T47D (cell line): ENCODE measurements at regions not wholly inside any gene's neighbourhood (a gene's known extent, or its start where the extent isn't known, plus 50 kb on each side); places are given as distances from the start of the nearest gene placed in this dataset.

Experiments used
- DNase-seq, 2 experiments: peaks; one replicate each; pipeline versions ENCODE4 v3.0.0 to v3.0.0-alpha.2; 2011 to 2012; ENCODE audit warnings: low read depth in 1 of 2, low spot score in 1 of 2
- JUND ChIP-seq: IDR thresholded peaks from 2 replicates; pipeline ENCODE4 v1.6.1; 2012; ENCODE audit warnings: low read depth
- in situ Hi-C: cut with HindIII; loops from 2 replicates; pipeline ENCODE4 v1.10.0; 2016; ENCODE audit warnings: low sequenced_read_pairs, low pct_unique_long_range_greater_than_20kb

GRCh38 chr5:174316326-174316725 is 270.8 kb downstream of the NSG2 start:
- no peak for DNase-seq

GRCh38 chr5:174317256-174317894 is 271.9 kb downstream of the NSG2 start:
- peak; percentile 47 to 79 for DNase-seq
- in situ Hi-C loops: no loop called here
- no peak for TF ChIP-seq JUND

More at GRCh38 chr5:174316326-174316725, 270.8 kb downstream of the NSG2 start:
- TF ChIP-seq JUND: no peak
- in situ Hi-C loops: no loop called here

- TF ChIP-seq JUND: no peak
- in situ Hi-C loops: no loop called here
- no peak for DNase-seq
Measured at GRCh38 chr5:174318578-174318977, 273.1 kb downstream of the NSG2 start.

GRCh38 chr5:174319551-174319950 is 274.0 kb downstream of the NSG2 start:
- no peak for TF ChIP-seq JUND
- in situ Hi-C loops: no loop called here
- no peak for DNase-seq

GRCh38 chr5:174320051-174320450 is 274.5 kb downstream of the NSG2 start:
- DNase-seq: peak; percentile 18 to 80
- in situ Hi-C loops: no loop called here
- TF ChIP-seq JUND: no peak

- no peak for TF ChIP-seq JUND
- in situ Hi-C loops: no loop called here
- DNase-seq: peak; percentile 68 to 81
Measured at GRCh38 chr5:174323878-174324281, 278.4 kb downstream of the NSG2 start.

- in situ Hi-C loops: no loop called here
- DNase-seq: no peak
- no peak for TF ChIP-seq JUND
Measured at GRCh38 chr5:174324680-174325079, 279.2 kb downstream of the NSG2 start.

GRCh38 chr5:174325431-174325830 is 279.9 kb downstream of the NSG2 start:
- DNase-seq: no peak
- in situ Hi-C loops: no loop called here
- no peak for TF ChIP-seq JUND

- peak in 1 of 2 experiments; percentile 27 for DNase-seq
- no peak for TF ChIP-seq JUND
- in situ Hi-C loops: no loop called here
Measured at GRCh38 chr5:174325961-174326360, 280.5 kb downstream of the NSG2 start.

- in situ Hi-C loops: no loop called here
- DNase-seq: no peak
- TF ChIP-seq JUND: no peak
Measured at GRCh38 chr5:174326372-174326771, 280.9 kb downstream of the NSG2 start.

GRCh38 chr5:174327317-174327864 is 281.9 kb downstream of the NSG2 start:
- in situ Hi-C loops: no loop called here
- DNase-seq: peak; percentile 80 to 90
- no peak for TF ChIP-seq JUND

- in situ Hi-C loops: no loop called here
- TF ChIP-seq JUND: no peak
Measured at GRCh38 chr5:174327896-174328295, 282.4 kb downstream of the NSG2 start.

GRCh38 chr5:174328631-174329299 is 283.3 kb downstream of the NSG2 start:
- no peak for TF ChIP-seq JUND
- DNase-seq: peak in 1 of 2 experiments; percentile 68
- in situ Hi-C loops: no loop called here

More at GRCh38 chr5:174327896-174328295, 282.4 kb downstream of the NSG2 start:
- no peak for DNase-seq
